Fibroblast of lung (primary cell): ENCODE measurements at regions not wholly inside any gene's neighbourhood (a gene's known extent, or its start where the extent isn't known, plus 50 kb on each side); places are given as distances from the start of the nearest gene placed in this dataset.

Source experiments
- DNase-seq, 2 donors: peaks; one replicate each; pipeline versions ENCODE4 v3.0.0 to v3.0.0-alpha.2; 2010; ENCODE audit warnings: low read depth in 2 of 2
- H2AFZ ChIP-seq: 2 replicates; pipeline ENCODE4 v1.5.1; 2012; ENCODE audit warnings: low read length, control low read depth, inconsistent platforms
- H3K27ac ChIP-seq: 2 replicates; pipeline ENCODE4 v1.5.1; 2011; ENCODE audit warnings: low read length, control low read depth; ENCODE audit not compliant: insufficient read depth
- H3K27me3 ChIP-seq: 2 replicates; pipeline ENCODE4 v1.5.1; 2011; ENCODE audit warnings: mild to moderate bottlenecking, low read length; ENCODE audit not compliant: control insufficient read depth, insufficient read depth
- H3K36me3 ChIP-seq: 2 replicates; pipeline ENCODE4 v1.5.1; 2011; ENCODE audit warnings: low read length; ENCODE audit not compliant: control insufficient read depth, insufficient read depth
- H3K4me1 ChIP-seq: 2 replicates; pipeline ENCODE4 v1.5.1; 2011; ENCODE audit warnings: low read length; ENCODE audit not compliant: control insufficient read depth, insufficient read depth; ENCODE audit errors: extremely low read depth
- H3K4me2 ChIP-seq: 2 replicates; pipeline ENCODE4 v1.5.1; 2011; ENCODE audit warnings: low read length, control low read depth; ENCODE audit not compliant: insufficient read depth; ENCODE audit errors: extremely low read depth
- H3K4me3 ChIP-seq, 4 experiments: fragments of 200-600 bp in 1 of 4; sonication (generic) in 1 of 4; replicated peaks in 1 of 4; 2 replicates each; pipeline ENCODE4 v1.5.1; 2011 to 2016; ENCODE audit warnings: low read length in 4 of 4, low read depth in 3 of 4, mild to moderate bottlenecking in 3 of 4, control low read depth in 2 of 4, inconsistent platforms in 1 of 4, mixed read lengths in 1 of 4; ENCODE audit not compliant: insufficient read depth in 1 of 4; ENCODE audit errors: control extremely low read depth in 1 of 4
- H3K79me2 ChIP-seq: 2 replicates; pipeline ENCODE4 v1.5.1; 2012; ENCODE audit warnings: mild to moderate bottlenecking, low read length, inconsistent platforms; ENCODE audit not compliant: control insufficient read depth, insufficient read depth
- H3K9ac ChIP-seq: 2 replicates; pipeline ENCODE4 v1.5.1; 2011; ENCODE audit warnings: mild to moderate bottlenecking, low read length, control low read depth; ENCODE audit not compliant: insufficient read depth
- H3K9me3 ChIP-seq: 2 replicates; pipeline ENCODE4 v1.5.1; 2012; ENCODE audit warnings: low read depth, low read length; ENCODE audit not compliant: control insufficient read depth, insufficient read depth
- H4K20me1 ChIP-seq: 2 replicates; pipeline ENCODE4 v1.5.1; 2011; ENCODE audit warnings: low read length; ENCODE audit not compliant: control insufficient read depth, insufficient read depth; ENCODE audit errors: extremely low read depth
- CTCF ChIP-seq, 2 donors: IDR thresholded peaks in 1 of 2; conservative IDR thresholded peaks in 1 of 2; 1 replicate in 1 of 2; 2 replicates in 1 of 2; pipeline ENCODE4 v1.5.1; 2011 to 2012; ENCODE audit warnings: low read length in 2 of 2, control low read depth in 1 of 2, inconsistent platforms in 1 of 2, low read depth in 1 of 2, mild to moderate bottlenecking in 1 of 2
- EZH2 ChIP-seq: IDR thresholded peaks from 2 replicates; pipeline ENCODE4 v1.5.1; 2012; ENCODE audit warnings: low read length, control low read depth, mild to moderate bottlenecking; ENCODE audit errors: missing control alignments

GRCh38 chr17:74015990-74016389 lies 187.5 kb upstream of the RPL38 start:
- Histone ChIP-seq H3K9me3 (no peaks in the 10 kb centered on the region), H3K9ac (no peak overlapping the region), H3K27ac (no peak overlapping the region), H3K4me1 (no peaks in the 10 kb centered on the region), H4K20me1 (no peaks in the 10 kb centered on the region), H3K4me2 (no peak overlapping the region), H3K36me3 (no peaks in the 10 kb centered on the region), H3K4me3 (no peak overlapping the region), H3K79me2 (no peaks in the 10 kb centered on the region), H3K27me3 (no peaks in the 10 kb centered on the region), H2AFZ (no peak overlapping the region)
- TF ChIP-seq CTCF (conservative IDR thresholded peaks at IDR 0.05 in 1 of 2, IDR thresholded peaks at IDR 0.05 in 1 of 2; ENCODE audit: low read depth in 1 of 2, low read length in 2 of 2) (no peak), EZH2 (no peak)
- no peak for DNase-seq

DNA sequence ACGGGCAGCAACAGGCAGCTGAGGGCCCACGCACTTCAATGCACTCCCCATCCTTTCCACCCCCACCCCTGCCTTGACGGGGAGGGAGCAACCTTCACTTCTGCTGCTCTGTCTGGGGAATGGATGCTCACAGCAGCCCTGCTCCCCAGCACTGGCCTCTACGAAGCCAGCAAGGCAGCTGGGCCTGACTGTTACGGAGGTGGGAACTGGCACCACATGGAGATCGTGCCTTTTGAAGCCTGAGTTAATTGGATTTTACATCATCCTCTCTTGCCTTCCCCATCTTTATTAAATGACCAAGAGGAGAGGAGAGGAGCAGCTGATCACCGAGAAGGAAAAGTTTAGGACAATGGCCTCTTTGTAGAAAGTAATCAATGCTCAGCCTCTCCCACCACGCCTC lies 187.0 kb upstream of the RPL38 start:
- DNase-seq = no peak
- no peaks in the 10 kb centered on the region for H3K27me3 ChIP-seq
- no peaks in the 10 kb centered on the region for H4K20me1 ChIP-seq
- no peak overlapping the region for H3K27ac ChIP-seq
- no peaks in the 10 kb centered on the region for H3K79me2 ChIP-seq
- H2AFZ ChIP-seq = no peak overlapping the region
- no peaks in the 10 kb centered on the region for H3K9me3 ChIP-seq
- H3K9ac ChIP-seq = no peak overlapping the region
- H3K36me3 ChIP-seq = no peaks in the 10 kb centered on the region
- no peak overlapping the region for H3K4me3 ChIP-seq
- no peaks in the 10 kb centered on the region for H3K4me1 ChIP-seq
- H3K4me2 ChIP-seq = no peak overlapping the region
- no peak for TF ChIP-seq CTCF (conservative IDR thresholded peaks at IDR 0.05 in 1 of 2, IDR thresholded peaks at IDR 0.05 in 1 of 2; ENCODE audit: low read depth in 1 of 2, low read length in 2 of 2)
- no peak for TF ChIP-seq EZH2

- Histone ChIP-seq H3K9ac (no peak overlapping the region), H3K79me2 (no peaks in the 10 kb centered on the region), H3K27ac (no peak overlapping the region), H3K27me3 (no peaks in the 10 kb centered on the region), H3K4me1 (no peaks in the 10 kb centered on the region), H3K4me3 (no peak overlapping the region), H2AFZ (no peak overlapping the region), H4K20me1 (no peaks in the 10 kb centered on the region), H3K4me2 (no peak overlapping the region), H3K36me3 (no peaks in the 10 kb centered on the region), H3K9me3 (no peaks in the 10 kb centered on the region)
- no peak for TF ChIP-seq EZH2
- no peak for TF ChIP-seq CTCF (conservative IDR thresholded peaks at IDR 0.05 in 1 of 2, IDR thresholded peaks at IDR 0.05 in 1 of 2; ENCODE audit: low read depth in 1 of 2, low read length in 2 of 2)
- no peak for DNase-seq
Observed at GRCh38 chr17:74017466-74017865, 186.0 kb upstream of the RPL38 start.
